Smooth muscle cell (in vitro differentiated cells): ENCODE measurements at regions not wholly inside any gene's neighbourhood (a gene's known extent, or its start where the extent isn't known, plus 50 kb on each side); places are given as distances from the start of the nearest gene placed in this dataset.

Source experiments
- DNase-seq: peaks from one replicate; lab custom pipeline; 2025; ENCODE audit not compliant: unreplicated experiment; lab: John Stamatoyannopoulos, UW
- H2AFZ ChIP-seq: fragments of 200-600 bp; sonication (generic); 2 replicates; pipeline ENCODE4 v1.6.0; 2016; ENCODE audit warnings: antibody characterized with exemption, low read depth, mild to moderate bottlenecking
- H3F3A ChIP-seq: fragments of 200-600 bp; sonication (generic); 2 replicates; pipeline ENCODE4 v1.6.0; 2017; ENCODE audit warnings: antibody characterized with exemption, low read depth
- H3K27ac ChIP-seq: fragments of 200-600 bp; sonication (generic); 2 replicates; pipeline ENCODE4 v1.5.1; 2016; ENCODE audit warnings: low read depth, mild to moderate bottlenecking
- H3K27me3 ChIP-seq: fragments of 200-600 bp; sonication (generic); 2 replicates; pipeline ENCODE4 v1.6.1; 2016; ENCODE audit warnings: low read depth, mild to moderate bottlenecking
- H3K36me3 ChIP-seq: fragments of 200-600 bp; sonication (generic); 2 replicates; pipeline ENCODE4 v1.5.1; 2016; ENCODE audit warnings: low read depth
- H3K4me1 ChIP-seq: fragments of 200-600 bp; sonication (generic); 2 replicates; pipeline ENCODE4 v1.5.1; 2016; ENCODE audit warnings: low read depth
- H3K4me2 ChIP-seq: fragments of 200-600 bp; sonication (generic); 2 replicates; pipeline ENCODE4 v1.6.0; 2016; ENCODE audit warnings: mild to moderate bottlenecking
- H3K4me3 ChIP-seq: fragments of 200-600 bp; sonication (generic); 2 replicates; pipeline ENCODE4 v1.5.1; 2016; ENCODE audit warnings: mild to moderate bottlenecking
- H3K79me2 ChIP-seq: fragments of 200-600 bp; sonication (generic); 2 replicates; pipeline ENCODE4 v1.6.0; 2016; ENCODE audit warnings: low read depth, mild to moderate bottlenecking
- H3K9ac ChIP-seq: fragments of 200-600 bp; sonication (generic); 2 replicates; pipeline ENCODE4 v1.6.0; 2016; ENCODE audit warnings: low read depth
- H3K9me3 ChIP-seq: fragments of 200-600 bp; sonication (generic); replicated peaks from 2 replicates; pipeline ENCODE4 v1.5.1; 2016; ENCODE audit warnings: low read depth
- H4K20me1 ChIP-seq: fragments of 200-600 bp; sonication (generic); 2 replicates; pipeline ENCODE4 v1.6.0; 2016; ENCODE audit warnings: low read depth
- CTCF ChIP-seq: fragments of 200-600 bp; sonication (generic); IDR thresholded peaks from 2 replicates; pipeline ENCODE4 v1.5.1; 2017; ENCODE audit warnings: borderline replicate concordance, mild to moderate bottlenecking, antibody characterized with exemption; ENCODE audit not compliant: insufficient read depth, poor library complexity, severe bottlenecking
- WGBS: methylation state at CpG from one replicate; pipeline ENCODE4 v1.1.7; 2016; ENCODE audit warnings: low lambda C conversion rate; 5-methylcytosine and 5-hydroxymethylcytosine counted together

GRCh38 chr6:40973304-40973703 is 65.7 kb downstream of the UNC5CL start:
- Histone ChIP-seq H3K27me3 (no peaks in the 10 kb centered on the region), H3K9me3 (no peaks in the 10 kb centered on the region), H3F3A (no peaks in the 10 kb centered on the region), H3K4me3 (no peak overlapping the region), H3K79me2 (no peaks in the 10 kb centered on the region), H3K4me1 (no peaks in the 10 kb centered on the region), H3K9ac (no peak overlapping the region), H4K20me1 (no peaks in the 10 kb centered on the region), H3K36me3 (no peaks in the 10 kb centered on the region), H3K4me2 (no peak overlapping the region), H3K27ac (no peak overlapping the region), H2AFZ (no peak overlapping the region)
- DNase-seq: no peak
- 95% methylated on average over 4 of the region's 4 CpGs for WGBS
- TF ChIP-seq CTCF: no peak

GRCh38 chr6:40972814-40973213 is 66.2 kb downstream of the UNC5CL start:
- 79% methylated on average over 3 of the region's 3 CpGs for WGBS
- Histone ChIP-seq H3K36me3 (no peaks in the 10 kb centered on the region), H3K4me1 (no peaks in the 10 kb centered on the region), H3K9ac (no peak overlapping the region), H3K4me2 (no peak overlapping the region), H3K27me3 (no peaks in the 10 kb centered on the region), H3K9me3 (no peaks in the 10 kb centered on the region), H3F3A (no peaks in the 10 kb centered on the region), H3K4me3 (no peak overlapping the region), H2AFZ (no peak overlapping the region), H3K79me2 (no peaks in the 10 kb centered on the region), H3K27ac (no peak overlapping the region), H4K20me1 (no peaks in the 10 kb centered on the region)
- TF ChIP-seq CTCF: no peak
- no peak for DNase-seq

DNA sequence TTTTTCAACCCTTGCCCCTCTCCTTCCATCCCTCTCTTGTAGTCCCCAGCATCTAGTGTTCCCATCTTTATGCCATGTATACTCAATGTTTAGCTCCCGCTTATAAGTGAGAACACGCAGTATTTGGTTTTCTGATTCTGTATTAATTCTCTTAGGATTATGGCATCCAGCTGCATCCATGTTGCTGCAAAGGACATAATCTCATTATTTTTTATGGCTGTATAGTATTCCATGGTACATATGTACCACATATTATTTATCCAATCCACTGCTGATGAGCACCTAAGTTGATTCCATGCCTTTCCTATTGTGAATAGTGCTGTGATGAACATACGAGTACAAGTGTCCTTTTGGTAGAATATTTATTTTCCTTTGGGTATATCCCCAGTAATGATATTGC is 66.8 kb downstream of the UNC5CL start:
- no peaks in the 10 kb centered on the region for H3K36me3 ChIP-seq
- H4K20me1 ChIP-seq: no peaks in the 10 kb centered on the region
- H3K4me1 ChIP-seq: no peaks in the 10 kb centered on the region
- no peak for TF ChIP-seq CTCF
- H3K4me3 ChIP-seq: no peak overlapping the region
- H3K27ac ChIP-seq: no peak overlapping the region
- no peaks in the 10 kb centered on the region for H3K27me3 ChIP-seq
- H3K9ac ChIP-seq: no peak overlapping the region
- H3K9me3 ChIP-seq: no peaks in the 10 kb centered on the region
- no peak overlapping the region for H3K4me2 ChIP-seq
- H2AFZ ChIP-seq: no peak overlapping the region
- no peaks in the 10 kb centered on the region for H3K79me2 ChIP-seq
- no peaks in the 10 kb centered on the region for H3F3A ChIP-seq
- DNase-seq: no peak
- 99% methylated on average over 3 of the region's 3 CpGs for WGBS

DNA sequence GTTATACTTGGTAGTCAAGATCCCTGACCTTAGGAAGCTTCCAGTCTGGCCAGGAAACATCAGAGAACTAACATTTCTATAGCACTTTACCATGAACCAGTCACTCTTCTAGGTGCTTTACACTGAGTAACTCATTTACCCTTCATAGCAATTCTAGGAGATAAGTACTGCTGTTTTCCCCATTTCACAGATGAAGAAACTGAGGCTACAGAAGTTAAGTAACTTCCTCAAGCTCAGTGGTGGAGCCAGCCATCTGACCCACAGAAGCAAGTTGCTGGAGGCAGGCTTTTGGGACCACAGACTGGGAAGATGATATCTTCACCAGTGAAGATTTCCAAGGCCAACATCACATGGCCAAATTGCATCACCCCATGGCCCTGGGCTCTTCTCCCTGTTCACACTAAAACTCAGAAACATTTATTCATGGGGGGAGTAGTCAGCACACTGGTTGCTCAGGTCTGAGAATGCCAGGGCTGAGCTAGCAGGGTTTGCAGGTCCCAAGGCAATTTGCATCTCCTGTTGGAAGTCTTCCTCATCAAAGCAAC is 70.3 kb downstream of the UNC5CL start:
- TF ChIP-seq CTCF: no peak
- Histone ChIP-seq H3K36me3 (no peaks in the 10 kb centered on the region), H3K4me1 (no peaks in the 10 kb centered on the region), H3K27ac (no peak overlapping the region), H4K20me1 (no peaks in the 10 kb centered on the region), H3K9ac (no peak overlapping the region), H3K4me3 (no peak overlapping the region), H3K9me3 (no peaks in the 10 kb centered on the region), H3K79me2 (no peaks in the 10 kb centered on the region), H2AFZ (no peak overlapping the region), H3F3A (no peaks in the 10 kb centered on the region), H3K27me3 (no peaks in the 10 kb centered on the region), H3K4me2 (no peak overlapping the region)
- no peak for DNase-seq
